Trophoblast cell (in vitro differentiated cells and primary cell): ENCODE measurements at regions not wholly inside any gene's neighbourhood (a gene's known extent, or its start where the extent isn't known, plus 50 kb on each side); places are given as distances from the start of the nearest gene placed in this dataset.

Experiments
- DNase-seq, 2 donors: peaks; one replicate each; pipeline ENCODE4 v3.0.0-alpha.2; 2016
- H2AFZ ChIP-seq: 2 replicates; pipeline ENCODE4 v1.6.1; 2013; ENCODE audit warnings: low read length, moderate library complexity, mild to moderate bottlenecking; ENCODE audit not compliant: insufficient read depth, poor library complexity
- H2AK5ac ChIP-seq: 2 replicates; pipeline ENCODE4 v1.6.1; 2013; ENCODE audit warnings: mild to moderate bottlenecking, low read length
- H2BK120ac ChIP-seq: 2 replicates; pipeline ENCODE4 v1.6.1; 2013; ENCODE audit warnings: low read length, mild to moderate bottlenecking, moderate library complexity; ENCODE audit not compliant: insufficient read depth, poor library complexity
- H2BK12ac ChIP-seq: 2 replicates; pipeline ENCODE4 v1.6.1; 2013; ENCODE audit warnings: mild to moderate bottlenecking, low read length, moderate library complexity
- H2BK5ac ChIP-seq: 2 replicates; pipeline ENCODE4 v1.6.1; 2013; ENCODE audit warnings: low read length, low read depth, moderate library complexity, mild to moderate bottlenecking; ENCODE audit not compliant: poor library complexity
- H3K14ac ChIP-seq: 2 replicates; pipeline ENCODE4 v1.6.1; 2013; ENCODE audit warnings: mild to moderate bottlenecking, low read length
- H3K18ac ChIP-seq: 2 replicates; pipeline ENCODE4 v1.6.1; 2013; ENCODE audit warnings: mild to moderate bottlenecking, low read length
- H3K23ac ChIP-seq: 2 replicates; pipeline ENCODE4 v1.6.1; 2013; ENCODE audit warnings: low read length
- H3K27ac ChIP-seq: 2 replicates; pipeline ENCODE4 v1.5.1; 2013; ENCODE audit warnings: low read depth, mild to moderate bottlenecking, inconsistent platforms, low read length, moderate library complexity
- H3K27me3 ChIP-seq: 2 replicates; pipeline ENCODE4 v1.6.1; 2013; ENCODE audit warnings: inconsistent platforms, mild to moderate bottlenecking, low read length, moderate library complexity; ENCODE audit not compliant: insufficient read depth
- H3K36me3 ChIP-seq, 2 experiments: 1 replicate in 1 of 2; 2 replicates in 1 of 2; pipeline ENCODE4 v1.6.1; 2013; ENCODE audit warnings: low read length in 2 of 2, mild to moderate bottlenecking in 2 of 2, moderate library complexity in 1 of 2; ENCODE audit not compliant: insufficient read depth in 2 of 2, control insufficient read depth in 1 of 2
- H3K4ac ChIP-seq: 2 replicates; pipeline ENCODE4 v1.6.1; 2013; ENCODE audit warnings: low read depth, mild to moderate bottlenecking, low read length, moderate library complexity
- H3K4me1 ChIP-seq, 2 experiments: 1 replicate in 1 of 2; 2 replicates in 1 of 2; pipeline ENCODE4 v1.6.1; 2013; ENCODE audit warnings: low read length in 2 of 2, mild to moderate bottlenecking in 2 of 2, moderate library complexity in 1 of 2; ENCODE audit not compliant: insufficient read depth in 2 of 2, control insufficient read depth in 1 of 2
- H3K4me2 ChIP-seq: 2 replicates; pipeline ENCODE4 v1.6.1; 2013; ENCODE audit warnings: inconsistent platforms, mild to moderate bottlenecking, low read length, moderate library complexity
- H3K4me3 ChIP-seq: 2 replicates; pipeline ENCODE4 v1.5.1; 2013; ENCODE audit warnings: mild to moderate bottlenecking, low read depth, low read length, inconsistent platforms
- H3K79me1 ChIP-seq: one replicate; pipeline ENCODE4 v1.6.1; 2013; ENCODE audit warnings: low read length
- H3K79me2 ChIP-seq: 2 replicates; pipeline ENCODE4 v1.6.1; 2013; ENCODE audit warnings: low read length, mild to moderate bottlenecking; ENCODE audit not compliant: control insufficient read depth, insufficient read depth, poor library complexity
- H3K9ac ChIP-seq: 2 replicates; pipeline ENCODE4 v1.6.1; 2013; ENCODE audit warnings: mild to moderate bottlenecking, low read length
- H3K9me3 ChIP-seq: 2 replicates; pipeline ENCODE4 v1.6.1; 2013; ENCODE audit warnings: low read depth, mild to moderate bottlenecking, control low read depth, inconsistent platforms, low read length; ENCODE audit not compliant: insufficient read depth
- H4K12ac ChIP-seq: 2 replicates; pipeline ENCODE4 v1.6.1; 2013; ENCODE audit warnings: low read depth, mild to moderate bottlenecking, low read length, moderate library complexity
- H4K8ac ChIP-seq: 2 replicates; pipeline ENCODE4 v1.6.1; 2013; ENCODE audit warnings: low read depth, mild to moderate bottlenecking, low read length, moderate library complexity
- H4K91ac ChIP-seq: one replicate; pipeline ENCODE4 v1.6.1; 2013; ENCODE audit warnings: low read depth, mild to moderate bottlenecking, low read length, moderate library complexity
- WGBS: extraction: QIAGEN DNeasy Blood & Tissue Kit; methylation state at CpG from one replicate; pipeline ENCODE4 v1.1.7; 2013; ENCODE audit warnings: missing lambda C conversion rate; ENCODE audit not compliant: insufficient read length, insufficient coverage; ENCODE audit errors: extremely low coverage; 5-methylcytosine and 5-hydroxymethylcytosine counted together

DNA sequence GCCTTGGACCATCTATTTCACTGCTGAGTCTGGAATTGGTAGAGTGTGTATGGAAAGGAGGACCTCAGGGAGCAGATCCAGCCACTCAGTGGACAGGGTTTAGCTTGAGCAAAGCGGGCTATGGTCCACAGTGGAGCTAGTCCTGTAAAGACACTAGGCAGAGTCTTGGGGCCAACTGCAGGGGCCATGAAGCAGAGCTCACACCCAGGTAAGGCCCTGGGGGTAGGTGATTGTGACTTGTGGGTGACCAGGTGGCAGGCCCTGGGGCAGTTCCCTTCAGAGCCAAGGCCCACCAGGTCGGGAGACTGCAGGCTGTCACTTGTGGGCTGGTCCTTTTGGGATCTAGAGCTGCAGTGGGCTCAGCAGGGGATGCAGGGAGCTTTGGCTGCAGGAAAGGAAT, 80.8 kb upstream of the EPHB3 start:
- H3K9ac ChIP-seq = no peak overlapping the region
- no peak overlapping the region for H4K91ac ChIP-seq
- no peak overlapping the region for H3K23ac ChIP-seq
- H3K9me3 ChIP-seq = no peaks in the 10 kb centered on the region
- H3K27ac ChIP-seq = no peak overlapping the region
- no peak overlapping the region for H2BK12ac ChIP-seq
- no peak overlapping the region for H2AFZ ChIP-seq
- H3K4ac ChIP-seq = no peak overlapping the region
- no peak overlapping the region for H2BK120ac ChIP-seq
- H3K4me2 ChIP-seq = no peak overlapping the region
- H3K36me3 ChIP-seq = no peaks in the 10 kb centered on the region
- no peaks in the 10 kb centered on the region for H3K4me1 ChIP-seq
- no peak overlapping the region for H2BK5ac ChIP-seq
- H3K18ac ChIP-seq = no peak overlapping the region
- H3K4me3 ChIP-seq = no peak overlapping the region
- H4K8ac ChIP-seq = no peak overlapping the region
- no CpG with 5 or more reads among the region's 2 CpGs for WGBS
- H2AK5ac ChIP-seq = no peak overlapping the region
- no peak overlapping the region for H4K12ac ChIP-seq
- H3K79me2 ChIP-seq = no peaks in the 10 kb centered on the region
- no peaks in the 10 kb centered on the region for H3K79me1 ChIP-seq
- H3K27me3 ChIP-seq = no peaks in the 10 kb centered on the region
- H3K14ac ChIP-seq = no peak overlapping the region
- no peak for DNase-seq

DNA sequence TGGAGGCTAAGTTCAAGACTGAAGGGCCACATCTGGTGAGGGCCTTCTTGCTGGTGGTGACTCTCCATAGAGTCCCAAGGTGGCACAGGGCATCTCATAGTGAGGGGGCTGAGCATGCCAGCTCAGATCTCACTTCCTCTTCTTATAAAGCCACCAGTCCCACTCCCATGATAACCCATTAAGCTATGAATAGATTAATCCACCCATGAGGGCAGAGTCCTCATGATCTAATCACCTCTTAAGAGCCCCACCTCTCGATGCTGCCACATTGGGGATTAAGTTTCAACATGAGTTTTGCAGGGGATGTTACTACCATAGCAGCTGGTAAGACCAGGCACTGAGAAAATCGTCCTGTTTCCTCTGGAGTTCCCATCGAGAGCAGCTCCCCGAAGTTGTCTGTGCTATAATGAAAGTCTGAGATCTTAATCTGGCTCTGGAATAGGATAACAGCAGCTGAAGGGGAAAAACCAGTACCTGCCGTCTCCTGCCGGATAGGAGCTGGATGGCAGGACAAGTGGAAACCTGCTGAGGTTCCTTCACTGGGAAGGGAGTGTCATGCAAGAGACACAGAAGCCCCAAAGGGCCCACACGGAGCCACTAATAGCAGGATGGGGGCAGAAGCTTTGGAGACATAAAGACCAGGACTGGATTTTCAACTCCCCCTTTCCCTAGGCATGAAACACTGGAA, 79.5 kb upstream of the EPHB3 start:
- Histone ChIP-seq H2AK5ac (no peak overlapping the region), H4K91ac (no peak overlapping the region), H3K18ac (no peak overlapping the region), H3K4me1 (no peaks in the 10 kb centered on the region), H3K4ac (no peak overlapping the region), H4K12ac (no peak overlapping the region), H3K4me3 (no peak overlapping the region), H2AFZ (no peak overlapping the region), H3K36me3 (no peaks in the 10 kb centered on the region), H3K4me2 (no peak overlapping the region), H3K27ac (no peak overlapping the region), H2BK120ac (no peak overlapping the region), H3K9me3 (no peaks in the 10 kb centered on the region), H3K23ac (no peak overlapping the region), H4K8ac (no peak overlapping the region), H3K27me3 (no peaks in the 10 kb centered on the region), H3K79me2 (no peaks in the 10 kb centered on the region), H2BK5ac (no peak overlapping the region), H3K9ac (no peak overlapping the region), H2BK12ac (no peak overlapping the region), H3K79me1 (no peaks in the 10 kb centered on the region), H3K14ac (no peak overlapping the region)
- no CpG with 5 or more reads among the region's 7 CpGs for WGBS
- DNase-seq = no peak

DNA sequence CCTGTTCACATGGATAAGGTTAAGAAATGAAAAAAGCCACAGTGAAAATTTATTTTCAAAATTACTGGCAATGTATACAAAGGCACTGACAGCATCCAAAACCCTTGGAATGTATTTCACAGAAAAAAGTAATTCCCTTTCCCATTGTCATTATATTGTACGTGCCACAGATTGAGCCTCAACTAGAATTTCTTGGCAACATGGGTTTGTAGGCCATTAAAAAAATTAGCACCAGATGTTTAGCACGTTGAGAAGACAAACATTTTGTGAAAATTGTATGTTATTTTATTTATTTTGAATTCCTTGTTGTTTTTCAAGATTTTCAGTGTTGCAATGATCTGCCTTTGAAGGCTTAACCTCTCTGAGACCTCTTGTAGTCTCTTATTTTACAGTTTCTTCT, 76.3 kb upstream of the EPHB3 start:
- Histone ChIP-seq H2AFZ (no peak overlapping the region), H2BK12ac (no peak overlapping the region), H3K14ac (no peak overlapping the region), H3K36me3 (no peaks in the 10 kb centered on the region), H2BK5ac (no peak overlapping the region), H3K9me3 (no peaks in the 10 kb centered on the region), H2BK120ac (no peak overlapping the region), H3K4ac (no peak overlapping the region), H3K9ac (no peak overlapping the region), H3K4me1 (no peaks in the 10 kb centered on the region), H3K4me3 (no peak overlapping the region), H3K27ac (no peak overlapping the region), H4K12ac (no peak overlapping the region), H3K27me3 (no peaks in the 10 kb centered on the region), H3K79me1 (no peaks in the 10 kb centered on the region), H3K23ac (no peak overlapping the region), H4K91ac (no peak overlapping the region), H3K18ac (no peak overlapping the region), H3K79me2 (no peaks in the 10 kb centered on the region), H2AK5ac (no peak overlapping the region), H4K8ac (no peak overlapping the region), H3K4me2 (no peak overlapping the region)
- DNase-seq = no peak
- WGBS = no CpG with 5 or more reads among the region's 2 CpGs

DNA sequence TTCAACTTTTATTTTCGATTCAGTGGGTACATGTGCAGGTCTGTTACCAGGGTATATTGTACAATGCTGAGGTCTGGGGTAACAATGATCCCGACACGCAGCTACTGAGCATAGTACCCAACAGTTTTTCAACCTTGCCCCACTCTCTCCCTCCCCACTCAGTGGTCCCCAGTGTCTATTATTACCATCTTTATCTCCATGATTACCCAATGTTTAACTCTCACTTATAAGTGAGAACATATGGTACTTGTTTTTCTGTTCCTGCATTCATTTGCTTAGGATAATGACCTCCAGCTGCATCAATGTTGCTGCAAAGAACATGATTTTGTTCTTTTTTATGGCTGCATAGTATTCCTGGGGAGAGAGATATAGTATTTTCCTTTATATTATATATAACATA, 75.7 kb upstream of the EPHB3 start:
- Histone ChIP-seq H3K27ac (no peak overlapping the region), H3K27me3 (no peaks in the 10 kb centered on the region), H3K4me3 (no peak overlapping the region), H2BK12ac (no peak overlapping the region), H2BK120ac (no peak overlapping the region), H3K14ac (no peak overlapping the region), H3K4me2 (no peak overlapping the region), H4K91ac (no peak overlapping the region), H3K79me1 (no peaks in the 10 kb centered on the region), H3K4me1 (no peaks in the 10 kb centered on the region), H2AFZ (no peak overlapping the region), H3K4ac (no peak overlapping the region), H3K36me3 (no peaks in the 10 kb centered on the region), H3K18ac (no peak overlapping the region), H4K8ac (no peak overlapping the region), H3K79me2 (no peaks in the 10 kb centered on the region), H4K12ac (no peak overlapping the region), H2BK5ac (no peak overlapping the region), H2AK5ac (no peak overlapping the region), H3K23ac (no peak overlapping the region), H3K9ac (no peak overlapping the region), H3K9me3 (no peaks in the 10 kb centered on the region)
- no peak for DNase-seq
- WGBS = no CpG with 5 or more reads among the region's 3 CpGs
